Muscle of arm (tissue), 1 donor: ENCODE measurements at regions not wholly inside any gene's neighbourhood (a gene's known extent, or its start where the extent isn't known, plus 50 kb on each side); places are given as distances from the start of the nearest gene placed in this dataset.
A peak's percentile ranks its signal among the peaks of the same experiment; 100 is the strongest.
"Not testable (repeated sequence)": the region's sequence is repeated elsewhere in the genome, so short reads cannot be mapped to it uniquely, and the experiment has no call there.

Source experiments
- DNase-seq: peaks from one replicate; pipeline ENCODE4 v3.0.0-alpha.2; 2013

DNA sequence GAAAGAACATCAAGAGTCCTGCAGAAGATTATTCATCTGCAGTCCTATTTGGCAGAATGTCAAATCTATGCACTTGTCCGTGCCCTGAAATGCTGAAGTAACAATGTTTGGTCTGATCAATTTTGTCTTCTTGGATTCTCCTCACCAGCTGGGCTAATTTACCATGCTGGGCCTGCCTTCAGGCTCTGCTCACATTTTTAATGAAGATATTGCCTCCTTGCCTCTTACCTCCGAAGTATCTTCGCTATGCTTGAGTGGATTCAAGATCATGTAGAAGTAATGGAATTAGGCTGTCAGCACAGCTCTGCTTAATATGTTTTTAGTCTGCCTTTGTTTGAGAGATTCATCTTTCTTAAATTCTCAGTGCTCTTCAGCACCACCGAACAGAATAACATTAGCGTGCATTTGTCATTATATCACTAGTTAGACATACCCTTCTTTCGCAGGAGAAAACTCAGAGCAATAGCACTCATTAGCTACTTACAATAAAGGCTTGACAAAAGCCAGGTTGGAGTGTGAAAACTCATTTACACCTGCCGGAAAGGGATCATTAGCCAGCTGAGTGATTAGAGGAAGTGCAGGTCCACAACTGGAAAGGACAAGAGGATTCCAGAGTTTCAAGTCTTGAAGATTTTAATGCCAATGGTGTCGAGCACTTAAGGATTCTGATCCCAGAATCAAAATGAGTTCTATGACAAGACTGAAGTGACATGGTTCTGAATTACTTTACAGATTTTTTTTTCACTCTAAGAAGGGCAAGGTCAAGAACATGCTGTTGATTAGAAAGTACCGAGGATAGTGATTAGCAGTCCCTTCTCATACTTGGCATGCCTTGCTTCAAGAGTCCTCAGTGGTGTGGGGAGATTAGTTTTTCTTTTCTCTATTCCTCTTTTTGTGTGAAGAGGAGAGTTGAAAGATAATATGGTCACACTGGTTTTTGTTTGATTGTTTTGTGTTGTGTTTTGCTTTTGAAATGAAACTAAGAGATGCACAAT lies 405.6 kb upstream of the TOM1L1 start:
- DNase-seq: no peak

DNA sequence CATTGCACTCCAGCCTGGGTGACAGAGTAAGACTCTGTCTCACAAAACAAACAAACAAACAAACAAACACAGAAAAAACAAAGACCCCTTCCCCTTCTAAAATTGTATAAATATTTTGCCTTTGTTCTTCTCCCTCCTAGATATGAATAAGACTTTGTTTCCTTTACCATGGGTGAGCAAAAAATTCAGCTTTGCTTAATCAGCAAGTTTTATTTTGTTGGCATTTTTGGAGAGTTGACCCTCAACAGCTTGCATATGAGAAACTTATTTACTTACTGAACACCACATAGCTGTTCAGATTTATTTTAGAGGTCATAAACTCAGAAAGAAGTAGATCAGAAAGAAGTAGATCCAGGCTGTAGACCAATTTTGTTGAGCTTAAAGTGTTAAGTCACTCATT lies 395.2 kb upstream of the TOM1L1 start:
- no peak for DNase-seq

DNA sequence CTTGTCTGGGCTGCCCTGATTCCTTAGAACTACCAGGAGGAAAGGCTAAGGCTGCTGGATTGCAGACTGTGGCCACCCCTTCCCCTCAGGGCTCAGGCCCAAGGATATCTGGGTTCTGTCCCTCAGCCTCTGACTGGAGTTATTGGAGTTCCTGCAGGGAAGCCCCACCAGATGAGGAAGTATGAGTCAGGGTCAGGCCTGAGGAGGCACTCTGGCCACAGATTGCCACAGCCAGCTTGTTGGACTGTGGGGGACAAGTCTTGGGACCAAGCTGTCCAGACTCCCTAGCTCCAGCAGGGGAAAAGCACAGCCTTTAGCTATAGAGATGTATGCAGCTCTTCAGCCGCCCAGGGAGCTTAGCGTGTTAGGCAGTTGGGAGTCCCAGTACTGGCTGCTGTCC lies 381.9 kb upstream of the TOM1L1 start:
- no peak for DNase-seq

DNA sequence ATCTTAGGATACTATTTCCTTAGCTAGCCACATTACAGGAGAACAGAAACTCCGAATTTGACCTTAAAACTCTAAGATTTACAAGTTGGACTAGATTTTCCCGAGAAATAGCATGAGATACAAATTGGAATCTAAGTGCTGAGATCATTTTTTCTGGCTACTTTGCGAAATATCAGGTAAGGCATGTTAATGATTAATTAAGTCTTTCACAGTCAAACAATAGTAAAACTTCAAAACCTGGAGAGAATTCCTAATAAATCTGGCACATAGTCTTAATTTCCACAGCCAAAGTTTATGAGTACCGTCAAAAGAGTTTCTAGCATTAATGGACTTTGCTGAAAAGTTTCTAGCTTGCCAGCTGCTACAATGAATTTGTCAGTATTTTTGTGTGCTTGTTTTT lies 379.5 kb upstream of the TOM1L1 start:
- no peak for DNase-seq

DNA sequence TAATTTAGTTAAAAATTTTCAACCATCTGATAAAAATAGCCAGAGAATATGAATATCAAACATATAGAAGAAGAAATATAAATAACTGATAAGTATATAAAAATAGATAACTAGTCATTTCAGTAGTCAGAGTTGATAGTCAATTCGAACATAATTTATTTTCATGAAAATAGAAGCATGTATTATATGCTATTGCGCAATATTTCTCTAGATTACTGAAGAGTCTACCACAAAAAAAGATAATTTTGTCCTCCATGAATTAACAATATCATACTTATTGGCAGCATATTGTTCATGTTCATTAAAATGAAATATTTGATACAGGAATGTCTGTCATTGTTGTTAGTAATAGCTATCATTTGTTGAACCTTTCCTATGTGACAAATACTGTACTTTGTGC lies 376.2 kb upstream of the TOM1L1 start:
- no peak for DNase-seq

DNA sequence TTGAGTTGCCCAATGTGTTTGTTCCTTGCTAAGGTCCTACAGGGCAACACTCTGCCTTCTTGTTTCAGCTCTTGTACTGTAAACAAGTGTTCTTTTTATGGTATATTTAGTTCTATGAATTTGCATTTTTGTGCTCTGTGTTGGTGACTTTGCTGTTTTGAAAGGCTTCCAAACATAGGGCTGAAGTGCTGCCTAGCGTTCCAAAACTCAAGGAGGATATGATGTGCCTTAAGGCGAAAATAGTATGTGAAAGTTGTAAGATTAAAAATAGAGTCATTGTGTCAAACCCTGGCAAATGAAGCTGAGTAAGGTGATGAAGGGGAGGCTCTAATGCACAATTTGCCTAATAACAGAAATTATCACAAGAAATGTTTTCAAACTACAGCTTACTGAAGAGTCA lies 372.7 kb upstream of the TOM1L1 start:
- no peak for DNase-seq

DNA sequence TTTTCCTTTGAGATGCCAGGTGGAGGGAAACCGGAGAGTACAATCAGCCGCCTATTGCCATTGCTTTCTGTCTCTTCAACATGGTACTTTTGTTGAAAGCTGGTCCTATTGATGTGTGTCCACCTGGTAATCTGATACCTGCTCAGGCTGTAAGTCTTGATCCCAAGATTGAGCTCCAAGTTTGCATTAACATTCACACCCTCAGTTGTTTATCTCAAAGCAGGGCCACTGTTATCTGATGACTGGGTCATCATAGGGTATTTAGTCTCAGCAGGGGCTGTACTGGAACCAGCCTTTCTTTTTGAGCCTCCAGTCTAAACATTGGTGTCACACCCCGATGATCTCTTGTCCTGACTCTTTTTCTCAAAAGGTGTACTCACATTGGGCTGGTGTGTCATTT lies 370.3 kb upstream of the TOM1L1 start:
- no peak for DNase-seq

DNA sequence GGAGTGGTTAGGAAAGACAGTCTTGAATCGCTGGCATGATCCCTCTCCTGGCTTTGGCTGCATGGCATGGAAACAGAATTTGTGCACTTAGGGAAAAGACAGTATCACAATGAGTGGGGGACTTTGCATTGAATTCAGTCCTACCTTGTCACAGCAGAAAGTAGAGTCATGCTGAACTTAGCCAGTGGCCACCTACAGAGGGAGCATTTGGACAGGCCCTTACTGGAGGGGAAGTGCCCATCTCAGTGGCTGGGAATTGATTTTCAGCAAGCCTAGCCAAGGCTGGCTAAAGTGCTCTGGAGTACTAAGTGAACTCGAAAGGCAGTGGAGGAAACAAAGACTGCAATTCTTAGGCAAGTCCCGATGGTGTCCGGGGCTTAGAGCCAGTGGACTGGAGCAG lies 364.3 kb upstream of the TOM1L1 start:
- no peak for DNase-seq

DNA sequence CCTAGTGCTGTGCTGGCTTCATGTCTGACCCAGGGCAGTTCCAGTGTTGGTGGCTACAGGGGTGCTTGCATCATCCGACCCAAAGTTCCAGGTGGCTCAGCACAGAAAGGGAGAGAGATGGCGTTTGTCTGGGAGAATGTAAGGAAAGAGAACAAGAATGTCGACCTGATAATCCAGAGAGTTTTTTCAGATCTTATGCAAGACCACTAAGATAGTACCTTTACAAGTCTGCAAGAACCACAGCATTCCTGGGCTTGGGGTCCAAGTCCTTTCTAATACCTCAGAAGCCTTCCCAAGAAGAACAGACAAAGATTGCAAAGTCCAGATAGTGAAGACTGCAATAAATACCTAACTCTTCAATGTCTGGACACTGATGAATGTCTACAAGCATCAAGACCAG lies 363.0 kb upstream of the TOM1L1 start:
- no peak for DNase-seq

DNA sequence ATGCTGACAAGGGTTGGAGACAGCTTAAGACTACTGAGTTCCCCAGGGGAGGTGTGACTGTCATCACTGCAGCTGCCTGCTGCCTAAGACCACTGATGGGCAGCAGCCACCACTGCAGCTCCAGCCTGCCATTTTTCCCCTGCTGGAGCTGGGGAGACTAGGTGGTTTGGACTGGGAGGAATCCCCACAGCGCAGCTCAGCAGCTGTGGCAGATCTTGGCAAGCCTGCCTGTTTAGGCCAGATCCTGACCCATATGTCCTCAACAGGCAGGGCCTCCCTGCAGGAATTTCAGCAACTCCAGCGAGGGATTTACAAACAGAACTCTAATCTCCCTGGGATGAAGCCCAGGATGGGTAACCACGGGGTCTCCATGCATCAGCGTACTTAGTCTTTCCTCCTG lies 356.4 kb upstream of the TOM1L1 start:
- DNase-seq: no peak

DNA sequence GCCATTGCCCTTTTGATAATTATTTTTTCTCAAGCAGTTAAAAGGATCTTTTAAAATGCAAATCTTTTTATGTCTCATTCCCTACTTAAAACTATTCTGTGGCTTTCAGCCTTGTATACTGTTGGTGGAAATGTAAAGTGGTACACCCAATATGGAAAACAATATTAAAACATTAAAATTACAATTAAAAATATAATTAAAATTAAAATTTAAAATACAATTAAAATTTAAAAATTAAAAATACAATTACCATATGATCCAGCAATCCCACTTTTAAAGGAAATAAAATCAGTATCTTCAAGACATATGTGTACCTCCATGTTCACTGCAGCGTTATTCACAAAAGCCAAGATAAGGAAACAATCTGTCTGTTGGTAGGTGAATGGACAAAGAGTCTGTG lies 340.8 kb upstream of the TOM1L1 start:
- DNase-seq: no peak

DNA sequence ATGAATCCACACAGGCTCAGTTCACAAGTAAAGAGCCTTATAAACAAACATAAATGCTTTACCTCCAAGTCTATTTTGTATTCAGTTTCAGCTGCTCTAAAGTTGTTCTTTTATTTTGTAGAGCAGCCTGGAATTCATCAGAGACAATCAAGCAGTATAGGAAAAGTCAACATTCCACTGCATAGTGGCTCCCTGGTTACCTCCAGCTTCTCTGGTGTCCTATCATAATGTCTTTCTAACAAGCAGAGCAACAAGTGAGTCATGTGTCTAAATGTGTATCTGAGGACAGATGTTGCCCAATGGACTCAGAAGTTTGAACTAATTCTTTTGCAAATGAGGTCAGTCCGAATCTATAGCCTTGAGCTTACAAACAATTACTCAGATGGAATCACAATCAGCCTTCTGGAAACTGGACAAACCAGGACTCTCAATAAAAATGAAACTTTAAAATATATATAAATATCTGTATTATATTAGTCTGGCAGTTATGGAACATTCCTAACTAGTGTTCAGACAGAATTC lies 292.0 kb upstream of the TOM1L1 start:
- peak; percentile 19 for DNase-seq

DNA sequence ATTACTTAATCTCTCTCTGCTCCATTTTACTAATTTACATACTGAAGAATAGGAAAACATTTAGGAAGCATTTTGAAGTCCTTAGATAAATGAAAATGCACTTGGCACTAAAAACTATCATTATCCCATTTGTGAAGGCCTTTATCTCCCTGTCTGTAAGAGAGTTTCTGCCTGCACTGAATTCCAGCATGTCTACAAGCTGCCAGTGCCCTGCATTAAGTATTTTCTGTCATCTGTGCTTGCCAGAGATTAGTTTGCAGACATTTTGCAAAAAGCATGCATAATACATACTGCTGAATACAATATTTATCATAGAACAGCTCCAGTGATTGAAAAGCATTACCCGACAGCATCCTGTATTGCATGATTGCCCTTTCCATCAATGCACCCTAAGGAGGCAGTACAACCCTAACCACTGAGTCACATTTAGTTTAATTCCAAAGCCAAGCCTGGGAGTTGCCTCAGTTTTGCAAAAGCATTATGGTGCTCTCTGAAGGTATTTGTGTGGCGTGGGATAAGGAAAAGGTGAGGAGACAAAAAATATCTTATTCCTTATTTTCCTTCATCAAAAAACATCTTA lies 280.2 kb upstream of the TOM1L1 start:
- DNase-seq: no peak

DNA sequence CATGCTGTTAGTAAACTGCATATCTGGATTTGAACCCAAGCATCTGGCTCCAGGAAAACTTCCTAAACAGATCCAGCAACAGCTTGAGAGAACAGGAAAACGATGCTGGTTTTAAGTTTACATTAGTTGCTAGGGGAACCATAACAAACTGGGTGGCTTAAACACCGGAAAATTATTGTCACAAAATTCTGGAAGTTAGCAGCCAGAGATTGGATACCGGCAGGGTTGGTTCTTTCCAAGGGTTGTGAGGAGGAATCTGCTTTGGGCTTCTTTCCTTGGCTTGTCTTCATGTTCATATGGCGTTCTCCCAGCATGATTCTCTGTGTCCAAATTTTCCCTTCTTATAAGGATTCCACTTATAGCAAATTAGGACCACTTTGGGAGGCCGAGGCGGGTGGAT lies 276.9 kb upstream of the TOM1L1 start:
- DNase-seq: peak; percentile 60

DNA sequence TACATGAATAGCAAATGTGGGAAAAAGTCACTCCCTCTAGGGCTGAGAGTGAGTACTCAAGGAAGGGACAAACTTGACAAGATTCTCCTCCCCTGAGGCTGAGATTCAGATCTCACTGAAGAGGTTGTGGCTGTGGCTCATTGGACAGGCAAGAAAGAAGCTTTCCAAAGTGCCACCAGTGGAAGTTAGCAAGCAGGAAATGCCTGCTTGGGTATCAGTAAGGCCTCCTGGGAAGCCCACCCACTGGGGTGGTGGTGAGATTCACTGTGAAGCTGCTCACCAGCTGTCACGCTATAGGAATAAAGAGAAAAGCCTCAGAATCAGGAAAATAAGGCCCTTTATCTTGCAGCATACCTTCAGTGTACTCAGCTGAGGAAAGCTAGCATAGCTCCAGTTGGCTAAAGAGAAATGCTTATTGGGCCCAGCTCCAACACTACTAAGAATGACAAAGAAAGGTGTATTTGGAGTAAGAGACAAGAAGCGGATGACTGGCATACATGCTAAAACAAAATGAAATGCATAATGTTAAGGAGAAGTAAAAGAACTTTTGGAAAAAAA lies 274.4 kb upstream of the TOM1L1 start:
- no peak for DNase-seq

DNA sequence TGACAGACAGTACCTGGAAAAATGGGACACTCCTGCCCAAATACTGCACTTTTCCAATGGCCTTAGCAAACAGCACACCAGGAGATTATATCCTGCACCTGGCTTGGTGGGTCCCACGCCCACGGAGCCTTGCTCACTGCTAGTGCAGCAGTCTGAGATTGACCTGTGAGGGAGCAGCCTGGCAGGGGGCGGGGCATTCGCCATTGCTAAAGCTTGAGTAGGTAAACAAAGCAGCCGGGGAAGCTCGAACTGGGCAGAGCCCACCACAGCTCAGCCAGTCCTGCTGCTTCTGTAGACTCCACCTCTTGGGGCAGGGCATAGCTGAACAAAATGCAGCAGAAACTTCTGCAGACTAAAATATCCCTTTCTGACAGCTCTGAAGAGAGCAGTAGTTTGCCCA lies 261.2 kb upstream of the TOM1L1 start:
- not testable (repeated sequence) for DNase-seq

DNA sequence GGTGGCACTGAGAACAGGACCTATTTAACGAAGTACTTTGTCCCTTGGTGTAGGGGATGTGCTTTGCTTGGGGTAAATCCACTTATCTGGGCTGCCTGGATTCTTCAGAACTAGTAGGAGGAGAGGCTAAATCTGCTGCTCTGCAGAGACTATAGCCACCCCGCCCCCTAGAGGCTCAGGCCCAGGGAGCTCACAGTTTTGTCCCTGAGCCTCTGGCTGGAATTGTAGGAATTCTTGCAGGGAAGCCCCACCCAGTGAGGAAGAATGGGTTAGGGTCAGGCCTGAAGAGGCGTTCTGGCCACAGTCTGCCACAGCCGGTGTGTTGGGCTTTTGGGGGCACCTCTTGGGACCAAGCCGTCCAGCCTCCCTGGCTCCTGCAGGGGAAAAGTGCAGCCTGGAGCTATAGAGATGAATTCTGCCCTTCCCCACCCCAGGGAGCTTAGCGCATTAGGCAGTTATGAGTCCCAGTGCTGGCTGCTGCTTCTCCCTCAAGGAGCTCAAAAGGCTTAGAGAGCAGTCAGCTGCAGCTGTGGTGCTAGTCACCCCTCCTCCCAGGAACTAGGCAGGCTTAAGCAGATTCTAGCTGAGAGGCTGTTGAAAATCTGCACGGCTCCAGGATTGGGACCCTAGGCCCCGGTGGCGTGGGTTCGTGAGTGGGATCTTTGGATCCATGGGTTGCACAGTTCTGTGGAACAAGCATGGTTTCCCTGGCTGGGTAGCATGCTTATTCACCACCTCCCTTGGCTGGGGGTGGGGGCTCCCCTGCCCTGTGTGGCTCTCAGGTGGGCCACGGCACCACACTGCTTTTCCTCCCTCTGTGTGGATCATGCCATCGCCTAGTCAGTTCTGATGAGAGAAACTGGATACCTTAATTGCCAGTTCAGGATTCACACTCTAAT lies 237.4 kb upstream of the TOM1L1 start:
- DNase-seq: no peak

DNA sequence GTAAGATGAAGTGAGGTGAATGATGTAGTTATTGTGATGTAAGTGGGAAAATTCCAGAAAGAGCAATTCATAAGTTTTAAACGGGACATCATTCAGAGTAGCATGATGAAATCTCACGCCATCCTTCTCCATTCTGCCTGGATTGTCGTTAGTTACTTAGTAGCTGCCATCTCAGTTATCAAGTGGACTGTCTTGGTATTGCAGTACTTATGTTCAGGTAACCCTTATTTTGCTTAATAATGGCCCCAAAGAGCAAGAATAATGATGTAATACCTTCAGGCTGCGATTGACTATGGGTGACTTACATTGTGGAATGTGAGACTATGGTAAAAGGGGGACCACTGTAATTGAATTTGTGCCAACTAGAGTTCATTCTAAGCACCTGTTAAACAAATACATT lies 234.1 kb upstream of the TOM1L1 start:
- no peak for DNase-seq

DNA sequence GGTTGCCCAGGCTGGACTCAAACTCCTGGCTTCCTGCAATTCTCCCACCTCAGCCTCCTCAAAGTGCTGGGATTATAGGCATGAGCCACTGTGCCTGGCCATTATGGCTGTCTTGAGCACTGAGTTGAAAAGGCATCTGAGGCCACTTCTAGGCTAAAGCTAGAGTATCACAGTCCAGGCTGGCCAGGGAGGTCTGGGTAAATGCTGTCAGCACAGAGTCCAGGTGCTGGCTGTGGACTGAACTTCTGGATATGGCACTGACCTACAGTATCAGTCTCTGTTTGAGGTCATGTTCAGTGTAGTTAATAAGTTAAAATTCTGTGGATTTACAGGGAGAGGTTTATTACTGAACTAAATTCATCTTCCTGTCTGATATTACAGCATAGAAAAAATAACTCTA lies 222.5 kb upstream of the TOM1L1 start:
- DNase-seq: no peak

DNA sequence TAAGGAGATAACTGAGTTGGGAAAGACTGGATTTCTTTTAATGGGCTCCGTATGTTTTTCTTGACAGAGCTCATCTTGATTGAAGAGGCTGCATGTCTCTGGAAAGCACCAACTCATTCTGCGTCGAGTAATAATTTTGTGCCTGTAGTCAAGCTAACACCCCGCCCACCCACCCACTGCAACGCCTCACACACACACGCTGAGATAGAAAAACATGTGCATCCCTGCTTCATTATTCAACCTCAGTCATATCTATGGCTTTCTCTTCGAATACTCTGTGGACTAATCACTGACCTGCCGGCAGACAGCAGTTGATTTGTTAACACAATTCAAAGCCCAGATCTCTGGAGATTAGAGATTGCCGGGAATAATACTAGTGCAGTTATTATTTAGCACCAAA lies 220.2 kb upstream of the TOM1L1 start:
- no peak for DNase-seq

DNA sequence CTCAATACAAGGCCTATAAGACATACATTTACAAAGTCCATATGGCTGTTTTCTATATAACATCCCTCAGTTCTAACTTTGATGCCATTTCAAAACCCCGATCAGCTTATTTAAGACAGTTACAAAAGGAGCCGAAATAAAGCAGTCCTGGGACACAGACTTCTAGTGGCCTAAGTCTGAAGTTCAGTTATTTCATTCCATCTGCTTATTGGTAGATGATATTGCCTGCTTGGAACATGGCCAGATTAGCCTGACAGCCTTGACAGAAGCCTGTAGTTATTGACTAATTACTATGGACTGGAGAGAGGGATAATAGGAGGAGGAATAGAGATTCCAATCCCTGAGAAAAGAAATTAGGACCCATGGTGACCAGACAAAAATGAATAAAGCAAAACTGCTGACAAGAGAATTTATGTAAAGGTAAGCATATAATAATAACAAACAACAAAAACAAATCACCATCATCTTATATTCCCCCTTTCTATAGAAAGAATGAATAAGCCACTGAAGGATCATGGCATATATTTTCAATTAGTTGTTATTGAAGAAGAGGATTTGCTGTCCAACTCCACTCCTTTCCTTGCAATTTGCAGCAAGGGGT lies 206.3 kb upstream of the TOM1L1 start:
- no peak for DNase-seq

DNA sequence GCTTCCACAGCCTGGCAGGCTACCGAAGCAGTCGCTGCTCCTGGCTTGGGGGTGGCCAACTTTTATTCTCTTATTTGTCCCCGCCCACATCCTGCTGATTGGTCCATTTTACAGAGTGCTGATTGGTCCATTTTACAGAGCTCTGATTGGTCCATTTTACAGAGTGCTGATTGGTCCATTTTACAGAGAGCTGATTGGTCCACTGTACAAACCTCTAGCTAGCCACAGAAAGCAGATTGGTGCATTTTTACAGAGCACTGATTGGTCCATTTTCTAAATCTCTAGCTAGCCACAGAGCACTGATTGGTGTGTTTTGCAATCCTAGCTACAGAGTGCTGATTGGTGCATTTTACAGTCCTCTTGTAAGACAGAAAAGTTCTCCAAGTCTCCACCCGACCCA lies 187.9 kb upstream of the TOM1L1 start:
- not testable (repeated sequence) for DNase-seq
